ENCODE measurements at regions not wholly inside any gene's neighbourhood (a gene's known extent, or its start where the extent isn't known, plus 50 kb on each side); places are given as distances from the start of the nearest gene placed in this dataset.
A peak's percentile ranks its signal among the peaks of the same experiment; 100 is the strongest.
"Not testable (repeated sequence)": the region's sequence is repeated elsewhere in the genome, so short reads cannot be mapped to it uniquely, and the experiment has no call there.

DNA sequence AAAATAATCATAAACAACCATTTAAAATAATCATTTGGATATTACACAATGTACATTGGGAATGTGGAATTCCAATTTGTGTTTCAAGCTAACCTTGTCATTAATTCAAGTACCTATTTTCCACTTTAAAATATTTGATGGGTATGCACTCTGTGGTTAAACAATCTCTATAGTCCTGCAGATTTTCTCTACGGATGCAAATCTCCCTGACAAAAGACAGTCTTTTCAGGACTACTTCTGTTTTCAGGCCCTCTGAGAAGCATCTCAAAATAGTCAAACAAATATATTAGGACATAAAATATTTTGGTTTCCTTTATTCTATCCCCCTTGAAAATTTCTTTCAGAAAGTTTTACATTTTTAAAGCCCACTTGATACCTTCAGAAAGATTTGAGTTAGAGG is 735.6 kb upstream of the MBL2 start:
- H3K9me3 Mint-ChIP-seq, result peaks cover 6 to 13% (median 11%) of the 10 kb centered on the region in 7 donors
- no peak overlapping the region for H2AFZ ChIP-seq (ENCODE audit: insufficient read depth, low read depth, low read length, poor library complexity, severe bottlenecking)
- no peak for TF ChIP-seq CTCF (IDR thresholded peaks at IDR 0.05)
- no peaks in the 10 kb centered on the region for H3K79me2 ChIP-seq (ENCODE audit: insufficient read depth, low read length)
- no peak overlapping the region for H3K27ac ChIP-seq (ENCODE audit: low read depth in 1 of 2, low read length in 2 of 2)
- no peaks in the 10 kb centered on the region for H3K36me3 Mint-ChIP-seq
- no peaks in the 10 kb centered on the region for H3K27me3 ChIP-seq (ENCODE audit: control insufficient read depth in 2 of 2, insufficient read depth in 2 of 2, low read length in 2 of 2)
- no CpG with 5 or more reads among the region's 1 CpG for WGBS (ENCODE audit: insufficient coverage)
- H3K4me1 Mint-ChIP-seq, result no peaks in the 10 kb centered on the region
- peak overlapping the region in 1 of 7 donors; percentile 75 for H3K27ac Mint-ChIP-seq
- DNase-seq, result no peak
- no peaks in the 10 kb centered on the region for H3K27me3 Mint-ChIP-seq (ENCODE audit: low read depth in 3 of 3)
- H3K4me3 Mint-ChIP-seq, result no peak overlapping the region
- no peaks in the 10 kb centered on the region for H3K36me3 ChIP-seq (replicated peaks in 1 of 2; ENCODE audit: control insufficient read depth in 1 of 2, insufficient read depth in 2 of 2, low read length in 2 of 2)
- H3K4me1 ChIP-seq (ENCODE audit: control insufficient read depth in 1 of 2, insufficient read depth in 2 of 2, low read length in 2 of 2), result no peaks in the 10 kb centered on the region
- intact Hi-C loops (cut with micrococcal nuclease), result no loop called here
- H3K9me3 ChIP-seq (replicated peaks in 1 of 2; ENCODE audit: control insufficient read depth in 1 of 2, insufficient read depth in 1 of 2, low read length in 2 of 2), result peaks cover 5 to 7% of the 10 kb centered on the region in 2 donors
- H4K20me1 ChIP-seq (ENCODE audit: insufficient read depth, low read length), result no peaks in the 10 kb centered on the region
- no peak overlapping the region for H3K4me2 ChIP-seq (replicated peaks; ENCODE audit: extremely low read depth, low read length, poor library complexity, severe bottlenecking)
- H3K4me3 ChIP-seq (replicated peaks in 1 of 3; ENCODE audit: low read depth in 2 of 3, low read length in 3 of 3), result no peak overlapping the region
- H3K9ac ChIP-seq (ENCODE audit: insufficient read depth, low read length, poor library complexity, severe bottlenecking), result no peak overlapping the region

DNA sequence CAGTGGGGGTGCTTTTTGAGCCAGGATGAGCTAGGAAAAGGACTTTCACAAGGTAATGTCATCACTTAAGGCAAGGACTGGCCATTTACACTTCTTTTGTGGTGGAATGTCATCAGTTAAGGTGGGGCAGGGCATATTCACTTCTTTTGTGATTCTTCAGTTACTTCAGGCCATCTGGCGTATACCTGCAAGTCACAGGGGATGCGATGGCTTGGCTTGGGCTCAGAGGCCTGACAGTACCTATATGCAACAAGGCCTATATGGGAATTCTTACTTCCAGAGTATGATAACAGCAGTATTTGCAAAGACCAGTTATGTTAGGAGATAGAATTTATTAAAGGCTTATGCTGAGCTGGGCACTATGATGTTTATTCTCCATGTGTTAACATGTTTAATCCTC is 731.9 kb upstream of the MBL2 start:
- H2AFZ ChIP-seq (ENCODE audit: insufficient read depth, low read depth, low read length, poor library complexity, severe bottlenecking); H3K4me1 ChIP-seq (ENCODE audit: control insufficient read depth in 1 of 2, insufficient read depth in 2 of 2, low read length in 2 of 2); H3K27ac ChIP-seq (ENCODE audit: low read depth in 1 of 2, low read length in 2 of 2); H3K9me3 ChIP-seq (replicated peaks in 1 of 2; ENCODE audit: control insufficient read depth in 1 of 2, insufficient read depth in 1 of 2, low read length in 2 of 2); H3K4me1 Mint-ChIP-seq; H3K79me2 ChIP-seq (ENCODE audit: insufficient read depth, low read length); H3K36me3 ChIP-seq (replicated peaks in 1 of 2; ENCODE audit: control insufficient read depth in 1 of 2, insufficient read depth in 2 of 2, low read length in 2 of 2); H3K4me2 ChIP-seq (replicated peaks; ENCODE audit: extremely low read depth, low read length, poor library complexity, severe bottlenecking); H3K4me3 ChIP-seq (replicated peaks in 1 of 3; ENCODE audit: low read depth in 2 of 3, low read length in 3 of 3); H3K27ac Mint-ChIP-seq; H4K20me1 ChIP-seq (ENCODE audit: insufficient read depth, low read length); DNase-seq; H3K27me3 Mint-ChIP-seq (ENCODE audit: low read depth in 3 of 3); H3K4me3 Mint-ChIP-seq; H3K36me3 Mint-ChIP-seq; intact Hi-C loops (cut with micrococcal nuclease); H3K9ac ChIP-seq (ENCODE audit: insufficient read depth, low read length, poor library complexity, severe bottlenecking); H3K27me3 ChIP-seq (ENCODE audit: control insufficient read depth in 2 of 2, insufficient read depth in 2 of 2, low read length in 2 of 2): not testable (repeated sequence)
- peaks cover 16 to 36% (median 27%) of the 10 kb centered on the region in 7 donors for H3K9me3 Mint-ChIP-seq
- WGBS (ENCODE audit: insufficient coverage), result 92% methylated on average over 2 of the region's 2 CpGs
